ENCODE measurements at regions not wholly inside any gene's neighbourhood (a gene's known extent, or its start where the extent isn't known, plus 50 kb on each side); places are given as distances from the start of the nearest gene placed in this dataset.

- DNase-seq (ENCODE audit: low read depth in 2 of 2), result peak in 1 of 2 donors; percentile 16
- Histone ChIP-seq H3K9me3 (ENCODE audit: control insufficient read depth, insufficient read depth, low read depth, low read length) (no peaks in the 10 kb centered on the region), H3K27ac (ENCODE audit: insufficient read depth, low read length) (no peak overlapping the region), H3K9ac (ENCODE audit: insufficient read depth, low read length) (no peak overlapping the region), H3K4me1 (ENCODE audit: control insufficient read depth, extremely low read depth, insufficient read depth, low read length) (peaks cover 13% of the 10 kb centered on the region), H3K4me2 (ENCODE audit: extremely low read depth, insufficient read depth, low read length) (no peak overlapping the region), H3K79me2 (ENCODE audit: control insufficient read depth, insufficient read depth, low read length) (no peaks in the 10 kb centered on the region), H3K36me3 (ENCODE audit: control insufficient read depth, insufficient read depth, low read length) (no peaks in the 10 kb centered on the region), H4K20me1 (ENCODE audit: control insufficient read depth, extremely low read depth, insufficient read depth, low read length) (no peaks in the 10 kb centered on the region), H3K4me3 (replicated peaks in 1 of 4; ENCODE audit: control extremely low read depth in 1 of 4, insufficient read depth in 1 of 4, low read depth in 3 of 4, low read length in 4 of 4) (no peak overlapping the region), H3K27me3 (ENCODE audit: control insufficient read depth, insufficient read depth, low read length) (no peaks in the 10 kb centered on the region), H2AFZ (ENCODE audit: low read length) (no peak overlapping the region)
- TF ChIP-seq CTCF (conservative IDR thresholded peaks at IDR 0.05 in 1 of 2, IDR thresholded peaks at IDR 0.05 in 1 of 2; ENCODE audit: low read depth in 1 of 2, low read length in 2 of 2), result no peak
- TF ChIP-seq EZH2 (IDR thresholded peaks at IDR 0.05; ENCODE audit: low read length, missing control alignments), result no peak
Measured at GRCh38 chr12:115338566-115339294, 654.8 kb upstream of the TBX3 start.

- H3K9me3 ChIP-seq (ENCODE audit: control insufficient read depth, insufficient read depth, low read depth, low read length), result no peaks in the 10 kb centered on the region
Measured at GRCh38 chr12:115337693-115338543, 653.9 kb upstream of the TBX3 start.

More at GRCh38 chr12:115337693-115338543, 653.9 kb upstream of the TBX3 start:
- H3K4me2 ChIP-seq (ENCODE audit: extremely low read depth, insufficient read depth, low read length), result no peak overlapping the region
- no peak for TF ChIP-seq CTCF (conservative IDR thresholded peaks at IDR 0.05 in 1 of 2, IDR thresholded peaks at IDR 0.05 in 1 of 2; ENCODE audit: low read depth in 1 of 2, low read length in 2 of 2)
- TF ChIP-seq EZH2 (IDR thresholded peaks at IDR 0.05; ENCODE audit: low read length, missing control alignments), result no peak
- no peaks in the 10 kb centered on the region for H3K36me3 ChIP-seq (ENCODE audit: control insufficient read depth, insufficient read depth, low read length)
- no peaks in the 10 kb centered on the region for H3K27me3 ChIP-seq (ENCODE audit: control insufficient read depth, insufficient read depth, low read length)
- no peaks in the 10 kb centered on the region for H3K79me2 ChIP-seq (ENCODE audit: control insufficient read depth, insufficient read depth, low read length)
- H3K4me1 ChIP-seq (ENCODE audit: control insufficient read depth, extremely low read depth, insufficient read depth, low read length), result peaks cover 13% of the 10 kb centered on the region
- DNase-seq (ENCODE audit: low read depth in 2 of 2), result peak; percentile 88 to 93
- peak overlapping the region; percentile 80 for H3K27ac ChIP-seq (ENCODE audit: insufficient read depth, low read length)
- H2AFZ ChIP-seq (ENCODE audit: low read length), result peak overlapping the region; percentile 80
- no peaks in the 10 kb centered on the region for H4K20me1 ChIP-seq (ENCODE audit: control insufficient read depth, extremely low read depth, insufficient read depth, low read length)
- no peak overlapping the region for H3K4me3 ChIP-seq (replicated peaks in 1 of 4; ENCODE audit: control extremely low read depth in 1 of 4, insufficient read depth in 1 of 4, low read depth in 3 of 4, low read length in 4 of 4)
- H3K9ac ChIP-seq (ENCODE audit: insufficient read depth, low read length), result no peak overlapping the region

All from fibroblast of lung (primary cell).